Stomach (tissue), 8 donors: ENCODE measurements at regions not wholly inside any gene's neighbourhood (a gene's known extent, or its start where the extent isn't known, plus 50 kb on each side); places are given as distances from the start of the nearest gene placed in this dataset.

ENCODE experiments used
- DNase-seq, 2 donors: peaks; one replicate each; pipeline versions ENCODE4 v3.0.0 to v3.0.0-alpha.2; 2013 to 2019
- H3K27ac ChIP-seq, 5 donors: fragments of 200-600 bp in 4 of 5; sonication (generic) in 4 of 5; one replicate each; pipeline ENCODE4 v1.5.1; 2013 to 2019; ENCODE audit warnings: mild to moderate bottlenecking in 1 of 5, moderate library complexity in 1 of 5
- H3K27me3 ChIP-seq, 3 donors: fragments of 200-600 bp; sonication (generic); one replicate each; pipeline ENCODE4 v1.5.1; 2017 to 2019; ENCODE audit warnings: mixed run types in 1 of 3
- H3K36me3 ChIP-seq, 4 donors: fragments of 200-600 bp; sonication (generic); 1 replicate in 3 of 4; 2 replicates in 1 of 4; pipeline ENCODE4 v1.5.1; 2016 to 2019
- H3K4me1 ChIP-seq, 4 donors: fragments of 200-600 bp; sonication (generic); one replicate each; pipeline ENCODE4 v1.5.1; 2016 to 2019
- H3K4me3 ChIP-seq, 4 donors: fragments of 200-600 bp; sonication (generic) in 3 of 4; one replicate each; pipeline ENCODE4 v1.5.1; 2016 to 2019; ENCODE audit warnings: mild to moderate bottlenecking in 1 of 4
- H3K9me3 ChIP-seq, 4 donors: fragments of 200-600 bp; sonication (generic); one replicate each; pipeline ENCODE4 v1.5.1; 2016 to 2019
- CTCF ChIP-seq, 7 experiments: fragments of 450-650 bp in 4 of 7; fragments of 200-600 bp in 3 of 7; sonication (generic) in 3 of 7; IDR thresholded peaks; one replicate each; pipeline ENCODE4 v1.5.1; 2016 to 2019; ENCODE audit warnings: antibody characterized with exemption in 7 of 7, control low read depth in 2 of 7, mild to moderate bottlenecking in 1 of 7
- EP300 ChIP-seq: sonication (generic); formaldehyde crosslinking; IDR thresholded peaks from one replicate; pipeline ENCODE4 v1.6.1; 2017; ENCODE audit warnings: antibody characterized with exemption
- POLR2A ChIP-seq, 4 donors: fragments of 450-650 bp; IDR thresholded peaks; one replicate each; pipeline ENCODE4 v1.6.1; 2016; ENCODE audit warnings: antibody characterized with exemption in 4 of 4, control low read depth in 2 of 4, mild to moderate bottlenecking in 1 of 4, moderate library complexity in 1 of 4
- POLR2AphosphoS5 ChIP-seq, 3 donors: sonication (generic); formaldehyde crosslinking; IDR thresholded peaks; one replicate each; pipeline ENCODE4 v1.6.1; 2016; ENCODE audit warnings: antibody characterized with exemption in 3 of 3
- WGBS, 5 donors: extraction: QIAGEN DNeasy Blood & Tissue Kit in 3 of 5; methylation state at CpG; one replicate each; pipeline versions ENCODE4 v1.1.5 to v1.1.7; 2013 to 2018; 5-methylcytosine and 5-hydroxymethylcytosine counted together
- intact Hi-C: fragments of 100-400 bp; cut with DNase I; formaldehyde crosslinking; loops from one replicate; pipeline ENCODE4 v1.15.1; 2023; ENCODE audit warnings: low total_unique reads
- donor health status: healthy with polysubstance abuse.
- donor health status: Bipolar disorder and iron deficiency.
- donor health status: healthy.

GRCh38 chr14:65852689-65853088, 440.2 kb downstream of the FUT8 start:
- H3K27ac ChIP-seq: no peak overlapping the region
- 24 to 39% (median 33%) methylated on average over 2 of the region's 2 CpGs for WGBS, 5 donors
- no peak for TF ChIP-seq EP300

GRCh38 chr14:65853407-65853955, 441.0 kb downstream of the FUT8 start:
- Histone ChIP-seq H3K4me1 (no peaks in the 10 kb centered on the region), H3K36me3 (no peaks in the 10 kb centered on the region), H3K4me3 (no peak overlapping the region), H3K27ac (no peak overlapping the region), H3K27me3 (no peaks in the 10 kb centered on the region), H3K9me3 (no peaks in the 10 kb centered on the region)
- WGBS, 5 donors: 86 to 90% (median 88%) methylated on average over 7 of the region's 7 CpGs
- intact Hi-C loops: no loop called here
- no peak for TF ChIP-seq POLR2A (IDR thresholded peaks at IDR 0.05)
- TF ChIP-seq POLR2AphosphoS5 (IDR thresholded peaks at IDR 0.05): no peak
- TF ChIP-seq CTCF (IDR thresholded peaks at IDR 0.05): no peak
- no peak for TF ChIP-seq EP300
- DNase-seq: no peak

More at GRCh38 chr14:65852689-65853088, 440.2 kb downstream of the FUT8 start:
- H3K4me1 ChIP-seq: no peaks in the 10 kb centered on the region
- no peaks in the 10 kb centered on the region for H3K36me3 ChIP-seq
- no peak for DNase-seq
- intact Hi-C loops: no loop called here
- H3K4me3 ChIP-seq: no peak overlapping the region
- no peaks in the 10 kb centered on the region for H3K27me3 ChIP-seq
- no peaks in the 10 kb centered on the region for H3K9me3 ChIP-seq

- no peaks in the 10 kb centered on the region for H3K27me3 ChIP-seq
- WGBS, 5 donors: 67 to 81% (median 73%) methylated on average over 6 of the region's 6 CpGs
- TF ChIP-seq CTCF (IDR thresholded peaks at IDR 0.05): no peak
- TF ChIP-seq POLR2AphosphoS5 (IDR thresholded peaks at IDR 0.05): no peak
- H3K27ac ChIP-seq: no peak overlapping the region
- peak in 1 of 2 donors; percentile 48 for DNase-seq
- no peak overlapping the region for H3K4me3 ChIP-seq
- H3K36me3 ChIP-seq: no peaks in the 10 kb centered on the region
- no peaks in the 10 kb centered on the region for H3K4me1 ChIP-seq
- intact Hi-C loops: no loop called here
- no peaks in the 10 kb centered on the region for H3K9me3 ChIP-seq
Observed at GRCh38 chr14:65854215-65854614, 441.7 kb downstream of the FUT8 start.

GRCh38 chr14:65860956-65861611, 448.6 kb downstream of the FUT8 start:
- H3K4me3 ChIP-seq: no peak overlapping the region
- DNase-seq: no peak
- H3K9me3 ChIP-seq: no peaks in the 10 kb centered on the region
- H3K27ac ChIP-seq: no peak overlapping the region
- no peaks in the 10 kb centered on the region for H3K36me3 ChIP-seq
- WGBS, 5 donors: 81 to 88% (median 83%) methylated on average over 5 of the region's 5 CpGs
- intact Hi-C loops: no loop called here
- TF ChIP-seq CTCF (IDR thresholded peaks at IDR 0.05) (no peak), POLR2AphosphoS5 (IDR thresholded peaks at IDR 0.05) (no peak), POLR2A (IDR thresholded peaks at IDR 0.05) (no peak), EP300 (no peak)
- no peaks in the 10 kb centered on the region for H3K27me3 ChIP-seq
- no peaks in the 10 kb centered on the region for H3K4me1 ChIP-seq

- Histone ChIP-seq H3K4me1 (no peaks in the 10 kb centered on the region), H3K27ac (no peak overlapping the region), H3K4me3 (no peak overlapping the region), H3K36me3 (no peaks in the 10 kb centered on the region), H3K9me3 (no peaks in the 10 kb centered on the region), H3K27me3 (no peaks in the 10 kb centered on the region)
- DNase-seq: no peak
- TF ChIP-seq CTCF (IDR thresholded peaks at IDR 0.05) (no peak), POLR2AphosphoS5 (IDR thresholded peaks at IDR 0.05) (no peak), EP300 (no peak), POLR2A (IDR thresholded peaks at IDR 0.05) (no peak)
- 27 to 46% (median 35%) methylated on average over 4 of the region's 4 CpGs for WGBS, 5 donors
- intact Hi-C loops: no loop called here
Observed at GRCh38 chr14:65864549-65864948, 452.0 kb downstream of the FUT8 start.
